ENCODE measurements at regions not wholly inside any gene's neighbourhood (a gene's known extent, or its start where the extent isn't known, plus 50 kb on each side); places are given as distances from the start of the nearest gene placed in this dataset.

- DNase-seq, result peak; percentile 60
Observed at GRCh38 chr22:23376256-23376655, 195.9 kb downstream of the BCR start.

GRCh38 chr22:23375031-23375827 lies 194.9 kb downstream of the BCR start:
- DNase-seq, result no peak

GRCh38 chr22:23373601-23374000 lies 193.3 kb downstream of the BCR start:
- no peak for DNase-seq

- DNase-seq, result no peak
Observed at GRCh38 chr22:23370251-23370650, 189.9 kb downstream of the BCR start.

DNA sequence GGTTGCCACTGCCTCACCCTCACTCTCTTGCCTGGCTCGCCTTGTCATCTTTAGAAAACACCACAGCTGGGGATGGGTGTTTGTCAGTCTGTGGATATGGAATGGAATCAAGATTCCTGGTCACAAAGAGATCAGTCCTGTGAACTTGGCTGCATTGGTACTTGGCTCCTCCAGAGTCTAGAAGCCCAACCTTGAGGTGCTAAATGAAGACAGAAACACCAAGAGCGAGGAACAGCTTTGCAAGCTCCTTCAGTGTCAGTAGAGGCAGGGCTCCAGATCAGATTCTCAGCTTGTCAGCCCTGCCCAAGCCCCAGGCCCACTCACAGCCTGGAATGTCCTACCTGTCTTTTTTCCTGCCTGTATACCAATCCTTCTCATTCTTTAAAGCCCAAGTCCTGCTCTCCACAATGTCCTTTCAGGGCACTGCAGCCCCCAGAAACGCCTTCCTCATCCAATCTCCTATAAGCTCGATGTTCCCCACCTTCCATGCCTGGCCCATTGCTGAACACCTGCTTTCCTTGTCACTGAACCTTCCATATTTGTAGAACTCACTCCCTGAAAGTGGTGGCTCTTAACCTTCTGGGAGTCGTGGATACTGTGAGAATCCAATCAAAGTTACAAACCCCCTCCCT lies 188.9 kb downstream of the BCR start:
- no peak for DNase-seq

Data from RPMI8226 (cell line).